Uterus (tissue), 3 donors: ENCODE measurements at regions not wholly inside any gene's neighbourhood (a gene's known extent, or its start where the extent isn't known, plus 50 kb on each side); places are given as distances from the start of the nearest gene placed in this dataset.
A peak's percentile ranks its signal among the peaks of the same experiment; 100 is the strongest.

ENCODE experiments used
- DNase-seq, 2 donors: peaks; one replicate each; pipeline ENCODE4 v3.0.0-alpha.2; 2019 to 2020
- H3K27ac ChIP-seq, 2 donors: fragments of 200-600 bp; sonication (generic); 1 replicate in 1 of 2; 2 replicates in 1 of 2; pipeline ENCODE4 v1.5.1; 2016 to 2018
- H3K27me3 ChIP-seq, 2 donors: fragments of 200-600 bp; sonication (generic); one replicate each; pipeline ENCODE4 v1.5.1; 2018 to 2019; ENCODE audit warnings: control low read depth in 1 of 2
- H3K36me3 ChIP-seq, 2 donors: fragments of 200-600 bp; sonication (generic); one replicate each; pipeline ENCODE4 v1.5.1; 2019; ENCODE audit warnings: control low read depth in 1 of 2
- H3K4me1 ChIP-seq, 2 donors: fragments of 200-600 bp; sonication (generic); one replicate each; pipeline ENCODE4 v1.5.1; 2018 to 2019; ENCODE audit warnings: control low read depth in 1 of 2
- H3K4me3 ChIP-seq, 2 donors: fragments of 200-600 bp; sonication (generic); 1 replicate in 1 of 2; 2 replicates in 1 of 2; pipeline ENCODE4 v1.5.1; 2018 to 2019; ENCODE audit warnings: mild to moderate bottlenecking in 1 of 2
- H3K9me3 ChIP-seq, 2 donors: fragments of 200-600 bp; sonication (generic); one replicate each; pipeline ENCODE4 v1.5.1; 2019; ENCODE audit warnings: control low read depth in 1 of 2
- POLR2A ChIP-seq, 2 donors: fragments of 450-650 bp; IDR thresholded peaks; one replicate each; pipeline ENCODE4 v1.6.1; 2016; ENCODE audit warnings: antibody characterized with exemption in 2 of 2, mild to moderate bottlenecking in 1 of 2, moderate library complexity in 1 of 2
- intact Hi-C: fragments of 100-400 bp; cut with DNase I; formaldehyde crosslinking; loops from one replicate; pipeline ENCODE4 v1.15.1; 2023; ENCODE audit warnings: low total_unique reads
- TF ChIP-seq, protein P1 (sequence below), 4 experiments: fragments of 200-600 bp in 2 of 4; fragments of 450-650 bp in 2 of 4; sonication (generic) in 2 of 4; IDR thresholded peaks; one replicate each; pipeline ENCODE4 v1.5.1; 2016 to 2019; ENCODE audit warnings: antibody characterized with exemption in 4 of 4, mild to moderate bottlenecking in 2 of 4, moderate library complexity in 1 of 4
- donor health status: DM: yes; HTN: yes; CAD: no.

DNA sequence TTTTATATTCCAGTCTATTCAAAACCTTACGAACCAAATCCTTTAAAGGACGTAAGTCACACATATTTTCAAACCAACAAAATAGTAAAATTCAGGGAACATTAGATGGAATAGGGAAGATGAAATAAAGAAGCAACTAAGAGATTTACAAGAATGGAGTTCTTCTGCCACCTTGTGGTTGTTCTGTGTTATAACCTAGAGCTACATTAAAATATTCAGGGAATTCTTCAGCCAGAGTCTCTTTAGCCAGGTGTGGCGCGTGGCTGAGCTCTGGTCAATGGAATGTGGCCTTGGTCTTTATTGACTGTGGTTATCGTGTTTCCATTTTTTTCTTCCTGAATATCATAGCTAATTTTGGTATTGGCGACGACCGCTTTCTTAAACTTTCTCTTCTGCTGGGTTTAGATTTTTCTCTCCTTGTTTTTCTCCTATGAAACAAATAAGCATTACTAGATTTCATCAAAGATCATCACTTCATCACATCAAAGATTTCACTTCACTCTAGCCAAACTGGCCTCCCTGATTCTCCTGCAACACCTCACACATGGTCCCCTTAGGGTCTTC, 221.3 kb downstream of the MRPL39 start:
- no peak for DNase-seq
- TF ChIP-seq, protein P1, sequence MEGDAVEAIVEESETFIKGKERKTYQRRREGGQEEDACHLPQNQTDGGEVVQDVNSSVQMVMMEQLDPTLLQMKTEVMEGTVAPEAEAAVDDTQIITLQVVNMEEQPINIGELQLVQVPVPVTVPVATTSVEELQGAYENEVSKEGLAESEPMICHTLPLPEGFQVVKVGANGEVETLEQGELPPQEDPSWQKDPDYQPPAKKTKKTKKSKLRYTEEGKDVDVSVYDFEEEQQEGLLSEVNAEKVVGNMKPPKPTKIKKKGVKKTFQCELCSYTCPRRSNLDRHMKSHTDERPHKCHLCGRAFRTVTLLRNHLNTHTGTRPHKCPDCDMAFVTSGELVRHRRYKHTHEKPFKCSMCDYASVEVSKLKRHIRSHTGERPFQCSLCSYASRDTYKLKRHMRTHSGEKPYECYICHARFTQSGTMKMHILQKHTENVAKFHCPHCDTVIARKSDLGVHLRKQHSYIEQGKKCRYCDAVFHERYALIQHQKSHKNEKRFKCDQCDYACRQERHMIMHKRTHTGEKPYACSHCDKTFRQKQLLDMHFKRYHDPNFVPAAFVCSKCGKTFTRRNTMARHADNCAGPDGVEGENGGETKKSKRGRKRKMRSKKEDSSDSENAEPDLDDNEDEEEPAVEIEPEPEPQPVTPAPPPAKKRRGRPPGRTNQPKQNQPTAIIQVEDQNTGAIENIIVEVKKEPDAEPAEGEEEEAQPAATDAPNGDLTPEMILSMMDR (IDR thresholded peaks at IDR 0.05), result peak; percentile 51 to 64 (median 55)
- TF ChIP-seq POLR2A (IDR thresholded peaks at IDR 0.05), result no peak
- no peak overlapping the region for H3K4me3 ChIP-seq
- H3K36me3 ChIP-seq, result no peaks in the 10 kb centered on the region
- intact Hi-C loops, result no loop called here
- H3K27ac ChIP-seq, result no peak overlapping the region
- H3K4me1 ChIP-seq, result no peaks in the 10 kb centered on the region
- no peaks in the 10 kb centered on the region for H3K9me3 ChIP-seq
- no peaks in the 10 kb centered on the region for H3K27me3 ChIP-seq

DNA sequence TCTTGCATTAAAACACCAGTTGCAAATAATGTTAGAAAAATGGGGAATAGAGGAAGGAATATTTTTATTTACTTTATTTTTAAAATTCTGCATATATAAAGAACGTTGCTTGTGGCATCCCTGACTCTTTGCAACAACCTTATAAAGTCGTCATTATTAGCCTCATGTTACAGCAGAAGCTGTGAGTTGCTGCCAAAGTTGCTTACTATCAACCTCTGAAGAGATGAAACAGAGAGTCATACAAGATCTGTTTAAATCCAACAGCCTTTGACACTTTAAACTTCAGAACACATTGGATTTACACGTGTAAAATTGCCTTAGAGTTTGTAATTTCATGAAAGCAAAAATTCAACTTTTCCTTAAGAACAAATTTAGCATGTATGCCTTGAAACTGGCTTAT, 221.9 kb downstream of the MRPL39 start:
- no peaks in the 10 kb centered on the region for H3K9me3 ChIP-seq
- H3K4me3 ChIP-seq, result no peak overlapping the region
- no peaks in the 10 kb centered on the region for H3K36me3 ChIP-seq
- no peaks in the 10 kb centered on the region for H3K4me1 ChIP-seq
- no peaks in the 10 kb centered on the region for H3K27me3 ChIP-seq
- H3K27ac ChIP-seq, result no peak overlapping the region
- DNase-seq, result no peak
- intact Hi-C loops, result no loop called here
- TF ChIP-seq POLR2A (IDR thresholded peaks at IDR 0.05), result no peak
- TF ChIP-seq, protein P1 (IDR thresholded peaks at IDR 0.05), result no peak

- Histone ChIP-seq H3K27ac (no peak overlapping the region), H3K4me3 (no peak overlapping the region), H3K9me3 (no peaks in the 10 kb centered on the region), H3K27me3 (no peaks in the 10 kb centered on the region), H3K36me3 (no peaks in the 10 kb centered on the region), H3K4me1 (no peaks in the 10 kb centered on the region)
- intact Hi-C loops, result no loop called here
- no peak for TF ChIP-seq POLR2A (IDR thresholded peaks at IDR 0.05)
- TF ChIP-seq, protein P1 (IDR thresholded peaks at IDR 0.05), result no peak
- DNase-seq, result no peak
Measured at GRCh38 chr21:25384782-25385181, 222.5 kb downstream of the MRPL39 start.

GRCh38 chr21:25383545-25383944, 223.7 kb downstream of the MRPL39 start:
- intact Hi-C loops, result no loop called here

DNA sequence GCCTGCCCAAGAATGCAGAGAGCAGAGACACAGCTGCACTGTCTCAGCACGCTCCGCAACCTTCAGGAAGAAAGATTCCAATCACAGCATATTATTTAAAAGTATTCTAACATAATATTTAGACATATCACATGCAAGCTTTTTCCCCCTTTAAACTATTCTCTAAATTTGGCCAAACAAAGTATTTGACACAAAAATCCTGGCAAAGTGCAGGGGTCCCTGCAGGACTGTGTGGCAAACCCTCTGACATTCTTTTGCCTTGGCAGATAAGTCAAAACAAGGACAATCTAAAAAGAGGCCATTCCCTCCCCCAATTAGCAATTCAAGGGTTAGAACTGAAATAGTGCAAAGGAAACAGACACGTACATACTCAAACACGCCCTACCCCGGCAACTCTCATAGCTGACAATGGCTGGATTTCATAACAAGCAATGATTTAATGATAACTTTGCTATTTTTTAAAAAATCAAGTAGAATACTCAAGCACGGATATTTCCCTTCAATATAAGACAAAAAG, 225.3 kb downstream of the MRPL39 start:
- DNase-seq, result no peak
- intact Hi-C loops, result no loop called here
- Histone ChIP-seq H3K36me3 (no peaks in the 10 kb centered on the region), H3K27me3 (no peaks in the 10 kb centered on the region), H3K27ac (no peak overlapping the region), H3K4me3 (no peak overlapping the region), H3K9me3 (no peaks in the 10 kb centered on the region), H3K4me1 (no peaks in the 10 kb centered on the region)
- TF ChIP-seq POLR2A (IDR thresholded peaks at IDR 0.05), result no peak
- TF ChIP-seq, protein P1 (IDR thresholded peaks at IDR 0.05), result no peak

More at GRCh38 chr21:25383545-25383944, 223.7 kb downstream of the MRPL39 start:
- Histone ChIP-seq H3K4me1 (no peaks in the 10 kb centered on the region), H3K9me3 (no peaks in the 10 kb centered on the region), H3K27me3 (no peaks in the 10 kb centered on the region), H3K4me3 (no peak overlapping the region), H3K27ac (no peak overlapping the region), H3K36me3 (no peaks in the 10 kb centered on the region)
- no peak for TF ChIP-seq POLR2A (IDR thresholded peaks at IDR 0.05)
- TF ChIP-seq, protein P1 (IDR thresholded peaks at IDR 0.05), result no peak
- no peak for DNase-seq
